Kidney (tissue), 13 donors: ENCODE measurements at regions not wholly inside any gene's neighbourhood (a gene's known extent, or its start where the extent isn't known, plus 50 kb on each side); places are given as distances from the start of the nearest gene placed in this dataset.

Experiments
- DNase-seq, 5 donors: peaks; one replicate each; pipeline ENCODE4 v3.0.0-alpha.2; 2013 to 2020
- FAIRE-seq: peaks from 2 replicates; lab custom pipeline; 2012; peaks lifted over from hg19 to GRCh38; lab: Jason Lieb, UNC
- H3K27ac ChIP-seq, 2 donors: one replicate each; pipeline ENCODE4 v1.7.0; 2013; ENCODE audit warnings: low read depth in 2 of 2, low read length in 2 of 2, inconsistent platforms in 1 of 2
- H3K27me3 ChIP-seq: one replicate; pipeline ENCODE4 v1.7.1; 2013; ENCODE audit warnings: low read length, inconsistent platforms; ENCODE audit not compliant: control insufficient read depth, insufficient read depth
- H3K36me3 ChIP-seq, 3 donors: one replicate each; pipeline versions ENCODE4 v1.7.0 to v1.7.1; 2013; ENCODE audit warnings: low read length in 3 of 3, control low read depth in 1 of 3, inconsistent platforms in 1 of 3; ENCODE audit not compliant: insufficient read depth in 3 of 3, control insufficient read depth in 2 of 3
- H3K4me1 ChIP-seq, 3 donors: one replicate each; pipeline versions ENCODE4 v1.7.0 to v1.7.1; 2013; ENCODE audit warnings: low read length in 3 of 3, inconsistent platforms in 1 of 3, low read depth in 1 of 3; ENCODE audit not compliant: control insufficient read depth in 2 of 3, insufficient read depth in 2 of 3
- H3K4me3 ChIP-seq, 3 donors: one replicate each; pipeline versions ENCODE4 v1.7.0 to v1.8.1; 2013; ENCODE audit warnings: low read length in 3 of 3, control low read depth in 1 of 3, inconsistent platforms in 1 of 3
- H3K9ac ChIP-seq, 3 donors: one replicate each; pipeline versions ENCODE4 v1.7.0 to v1.7.1; 2013; ENCODE audit warnings: low read length in 3 of 3, control low read depth in 1 of 3, inconsistent platforms in 1 of 3
- H3K9me3 ChIP-seq, 3 donors: one replicate each; pipeline versions ENCODE4 v1.7.0 to v1.7.1; 2013; ENCODE audit warnings: low read length in 3 of 3, control low read depth in 1 of 3, inconsistent platforms in 1 of 3; ENCODE audit not compliant: control insufficient read depth in 2 of 3, insufficient read depth in 1 of 3
- CTCF ChIP-seq: IDR thresholded peaks from 3 replicates; pipeline ENCODE4 v1.5.1; 2012; ENCODE audit warnings: mild to moderate bottlenecking, moderate library complexity, borderline replicate concordance; ENCODE audit not compliant: insufficient read depth; ENCODE audit errors: extremely low read depth
- intact Hi-C: fragments of 100-400 bp; cut with DNase I; formaldehyde crosslinking; loops from one replicate; pipeline ENCODE4 v1.11.1; 2022
- donor health status: control.
- donor health status: control.
- donor health status: control.
- donor health status: control.
- donor health status: control.
- donor health status: DM: yes; HTN: yes; CAD: no.
- donor health status: Normal renal cell carcinoma (clear cell type).

- no peak for DNase-seq
- Histone ChIP-seq H3K4me3 (no peak overlapping the region), H3K27me3 (no peaks in the 10 kb centered on the region), H3K36me3 (no peaks in the 10 kb centered on the region), H3K9me3 (no peaks in the 10 kb centered on the region), H3K4me1 (no peaks in the 10 kb centered on the region), H3K27ac (no peak overlapping the region), H3K9ac (no peak overlapping the region)
- no peak for FAIRE-seq
- intact Hi-C loops = no loop called here
- TF ChIP-seq CTCF = no peak
These were observed 549.5 kb upstream of the ARGLU1 start for GRCh38 chr13:107117327-107118012.

GRCh38 chr13:107113387-107113786, 545.5 kb upstream of the ARGLU1 start:
- H3K4me1 ChIP-seq = no peaks in the 10 kb centered on the region
- no peaks in the 10 kb centered on the region for H3K27me3 ChIP-seq
- no peak overlapping the region for H3K4me3 ChIP-seq
- intact Hi-C loops = no loop called here
- H3K36me3 ChIP-seq = no peaks in the 10 kb centered on the region
- no peak for FAIRE-seq
- no peak for DNase-seq
- peaks cover 0 to 3% (median 2%) of the 10 kb centered on the region in 3 donors for H3K9me3 ChIP-seq
- TF ChIP-seq CTCF = no peak
- no peak overlapping the region for H3K9ac ChIP-seq
- H3K27ac ChIP-seq = no peak overlapping the region

- no peaks in the 10 kb centered on the region for H3K4me1 ChIP-seq
- H3K4me3 ChIP-seq = no peak overlapping the region
- H3K36me3 ChIP-seq = no peaks in the 10 kb centered on the region
- TF ChIP-seq CTCF = no peak
- no peak overlapping the region for H3K9ac ChIP-seq
- no peaks in the 10 kb centered on the region for H3K27me3 ChIP-seq
- FAIRE-seq (no peak), DNase-seq (no peak)
- H3K9me3 ChIP-seq = peaks cover 0 to 3% (median 2%) of the 10 kb centered on the region in 3 donors
- H3K27ac ChIP-seq = no peak overlapping the region
- intact Hi-C loops = no loop called here
These were observed 543.3 kb upstream of the ARGLU1 start for GRCh38 chr13:107111248-107111647.

- intact Hi-C loops = no loop called here
- Histone ChIP-seq H3K9me3 (peaks cover 0 to 2% (median 2%) of the 10 kb centered on the region in 3 donors), H3K4me1 (no peaks in the 10 kb centered on the region), H3K27me3 (no peaks in the 10 kb centered on the region), H3K36me3 (no peaks in the 10 kb centered on the region), H3K9ac (no peak overlapping the region), H3K4me3 (no peak overlapping the region), H3K27ac (no peak overlapping the region)
- FAIRE-seq = no peak
- no peak for DNase-seq
- TF ChIP-seq CTCF = no peak
These were observed 536.7 kb upstream of the ARGLU1 start for GRCh38 chr13:107104631-107105030.
